ENCODE measurements at regions not wholly inside any gene's neighbourhood (a gene's known extent, or its start where the extent isn't known, plus 50 kb on each side); places are given as distances from the start of the nearest gene placed in this dataset.
"Not testable (repeated sequence)": the region's sequence is repeated elsewhere in the genome, so short reads cannot be mapped to it uniquely, and the experiment has no call there.

- no peak for DNase-seq (ENCODE audit: low read depth in 1 of 2, low spot score in 1 of 2)
Measured at GRCh38 chr10:28354511-28354910, 51.6 kb upstream of the MPP7 start.

GRCh38 chr10:28355376-28355775, 52.5 kb upstream of the MPP7 start:
- no peak for DNase-seq (ENCODE audit: low read depth in 1 of 2, low spot score in 1 of 2)

GRCh38 chr10:28359334-28359733, 56.5 kb upstream of the MPP7 start:
- DNase-seq (ENCODE audit: low read depth in 1 of 2, low spot score in 1 of 2): no peak

GRCh38 chr10:28360175-28360574, 57.3 kb upstream of the MPP7 start:
- DNase-seq (ENCODE audit: low read depth in 1 of 2, low spot score in 1 of 2): no peak

GRCh38 chr10:28363376-28363775, 60.5 kb upstream of the MPP7 start:
- DNase-seq (ENCODE audit: low read depth in 1 of 2, low spot score in 1 of 2): no peak

GRCh38 chr10:28365840-28366239, 63.0 kb upstream of the MPP7 start:
- DNase-seq (ENCODE audit: low read depth in 1 of 2, low spot score in 1 of 2): no peak

GRCh38 chr10:28366994-28367393, 64.1 kb upstream of the MPP7 start:
- no peak for DNase-seq (ENCODE audit: low read depth in 1 of 2, low spot score in 1 of 2)

GRCh38 chr10:28367413-28367812, 64.5 kb upstream of the MPP7 start:
- DNase-seq (ENCODE audit: low read depth in 1 of 2, low spot score in 1 of 2): no peak

- peak in 1 of 2 donors; percentile 40 for DNase-seq (ENCODE audit: low read depth in 1 of 2, low spot score in 1 of 2)
Measured at GRCh38 chr10:28367929-28368484, 65.1 kb upstream of the MPP7 start.

- DNase-seq (ENCODE audit: low read depth in 1 of 2, low spot score in 1 of 2): no peak
Measured at GRCh38 chr10:28370107-28370835, 67.4 kb upstream of the MPP7 start.

GRCh38 chr10:28371638-28372037, 68.8 kb upstream of the MPP7 start:
- not testable (repeated sequence) for DNase-seq (ENCODE audit: low read depth in 1 of 2, low spot score in 1 of 2)

GRCh38 chr10:28374036-28374435, 71.2 kb upstream of the MPP7 start:
- DNase-seq (ENCODE audit: low read depth in 1 of 2, low spot score in 1 of 2): no peak

- no peak for DNase-seq (ENCODE audit: low read depth in 1 of 2, low spot score in 1 of 2)
Measured at GRCh38 chr10:28375399-28376354, 72.8 kb upstream of the MPP7 start.

- DNase-seq (ENCODE audit: low read depth in 1 of 2, low spot score in 1 of 2): no peak
Measured at GRCh38 chr10:28378986-28379585, 76.2 kb upstream of the MPP7 start.

- no peak for DNase-seq (ENCODE audit: low read depth in 1 of 2, low spot score in 1 of 2)
Measured at GRCh38 chr10:28381466-28381865, 78.6 kb upstream of the MPP7 start.

- peak; percentile 67 to 84 for DNase-seq (ENCODE audit: low read depth in 1 of 2, low spot score in 1 of 2)
Measured at GRCh38 chr10:28381903-28382347, 79.1 kb upstream of the MPP7 start.

GRCh38 chr10:28382525-28383269, 79.8 kb upstream of the MPP7 start:
- no peak for DNase-seq (ENCODE audit: low read depth in 1 of 2, low spot score in 1 of 2)

GRCh38 chr10:28384557-28384956, 81.7 kb upstream of the MPP7 start:
- DNase-seq (ENCODE audit: low read depth in 1 of 2, low spot score in 1 of 2): no peak

- DNase-seq (ENCODE audit: low read depth in 1 of 2, low spot score in 1 of 2): no peak
Measured at GRCh38 chr10:28385748-28386502, 83.1 kb upstream of the MPP7 start.

GRCh38 chr10:28386503-28386868, 83.6 kb upstream of the MPP7 start:
- DNase-seq (ENCODE audit: low read depth in 1 of 2, low spot score in 1 of 2): no peak
